ENCODE measurements at regions not wholly inside any gene's neighbourhood (a gene's known extent, or its start where the extent isn't known, plus 50 kb on each side); places are given as distances from the start of the nearest gene placed in this dataset.

DNA sequence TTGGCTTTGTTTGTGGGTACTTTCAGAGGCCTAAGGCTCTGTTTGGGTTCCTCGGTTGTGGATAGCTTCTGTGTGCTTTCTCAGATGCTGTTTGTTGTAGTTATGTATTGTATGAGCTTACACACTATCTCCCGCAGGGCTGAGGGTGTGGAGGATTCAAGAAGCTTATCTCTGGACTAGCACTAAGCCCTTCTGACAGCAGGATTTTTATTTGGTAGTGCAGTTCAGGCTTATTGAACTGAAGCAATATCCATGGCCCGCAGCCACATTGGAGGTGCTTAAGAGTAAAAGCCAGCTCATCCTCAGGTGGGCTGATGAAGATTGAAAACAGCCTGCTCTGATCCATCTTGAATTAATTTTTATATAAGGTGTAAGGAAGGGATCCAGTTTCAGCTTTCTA is 128.2 kb downstream of the RASGEF1B start:
- no peak for DNase-seq
- no peaks in the 10 kb centered on the region for H3K9me3 ChIP-seq
- TF ChIP-seq, protein P1, sequence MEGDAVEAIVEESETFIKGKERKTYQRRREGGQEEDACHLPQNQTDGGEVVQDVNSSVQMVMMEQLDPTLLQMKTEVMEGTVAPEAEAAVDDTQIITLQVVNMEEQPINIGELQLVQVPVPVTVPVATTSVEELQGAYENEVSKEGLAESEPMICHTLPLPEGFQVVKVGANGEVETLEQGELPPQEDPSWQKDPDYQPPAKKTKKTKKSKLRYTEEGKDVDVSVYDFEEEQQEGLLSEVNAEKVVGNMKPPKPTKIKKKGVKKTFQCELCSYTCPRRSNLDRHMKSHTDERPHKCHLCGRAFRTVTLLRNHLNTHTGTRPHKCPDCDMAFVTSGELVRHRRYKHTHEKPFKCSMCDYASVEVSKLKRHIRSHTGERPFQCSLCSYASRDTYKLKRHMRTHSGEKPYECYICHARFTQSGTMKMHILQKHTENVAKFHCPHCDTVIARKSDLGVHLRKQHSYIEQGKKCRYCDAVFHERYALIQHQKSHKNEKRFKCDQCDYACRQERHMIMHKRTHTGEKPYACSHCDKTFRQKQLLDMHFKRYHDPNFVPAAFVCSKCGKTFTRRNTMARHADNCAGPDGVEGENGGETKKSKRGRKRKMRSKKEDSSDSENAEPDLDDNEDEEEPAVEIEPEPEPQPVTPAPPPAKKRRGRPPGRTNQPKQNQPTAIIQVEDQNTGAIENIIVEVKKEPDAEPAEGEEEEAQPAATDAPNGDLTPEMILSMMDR (IDR thresholded peaks at IDR 0.05) = no peak
- H3K4me1 ChIP-seq = no peaks in the 10 kb centered on the region
- H3K27ac ChIP-seq = no peak overlapping the region
- no peaks in the 10 kb centered on the region for H3K27me3 ChIP-seq
- no peak for ATAC-seq
- intact Hi-C loops (cut with DNase I) = no loop called here
- H3K36me3 ChIP-seq = no peaks in the 10 kb centered on the region
- no peak overlapping the region for H3K4me3 ChIP-seq

DNA sequence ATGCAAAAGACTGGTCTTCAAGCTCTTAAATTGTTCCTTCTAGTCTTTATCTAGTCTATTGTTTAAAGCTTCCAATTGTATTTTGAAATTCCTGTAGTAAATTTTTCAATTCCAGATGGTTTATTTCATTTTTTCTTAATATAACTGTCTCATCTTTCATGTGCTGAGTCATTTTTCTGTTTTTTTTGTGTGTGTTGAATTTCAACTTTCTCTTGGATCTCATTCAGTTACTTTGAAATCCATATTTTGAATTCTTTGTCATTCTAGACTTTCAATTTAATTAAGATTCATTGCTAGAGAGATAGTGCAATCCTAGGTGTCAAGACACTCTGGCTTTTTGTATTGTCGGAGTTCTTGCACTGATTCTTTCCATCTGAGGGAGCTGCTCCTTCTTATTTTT is 128.0 kb upstream of the PRKG2 start:
- intact Hi-C loops (cut with DNase I) = no loop called here
- TF ChIP-seq, protein P1 (IDR thresholded peaks at IDR 0.05) = no peak

DNA sequence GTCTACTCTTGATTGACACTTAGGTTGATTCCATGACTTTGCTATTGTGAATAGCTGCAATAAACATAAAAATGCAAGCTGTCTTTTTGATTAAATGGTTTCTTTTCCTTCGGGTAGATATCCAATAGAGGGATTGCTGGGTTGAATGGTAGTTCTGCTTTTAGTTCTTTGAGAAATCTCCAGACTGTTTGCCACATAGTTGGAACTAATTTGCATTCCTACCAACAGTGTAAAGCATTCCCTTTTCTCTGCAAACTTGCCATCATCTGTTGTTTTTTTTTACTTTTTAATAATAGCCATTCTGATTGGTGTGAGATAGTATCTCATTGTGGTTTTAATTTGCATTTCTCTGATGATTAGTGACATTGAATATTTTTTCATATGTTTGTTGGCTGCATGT is 122.2 kb upstream of the PRKG2 start:
- ATAC-seq (no peak), DNase-seq (no peak)
- Histone ChIP-seq H3K9me3 (no peaks in the 10 kb centered on the region), H3K4me1 (no peaks in the 10 kb centered on the region), H3K4me3 (no peak overlapping the region), H3K27ac (no peak overlapping the region), H3K27me3 (no peaks in the 10 kb centered on the region), H3K36me3 (no peaks in the 10 kb centered on the region)
- TF ChIP-seq, protein P1 (IDR thresholded peaks at IDR 0.05) = no peak
- intact Hi-C loops (cut with DNase I) = no loop called here

More for the DNA sequence above, 128.0 kb upstream of the PRKG2 start:
- no peak overlapping the region for H3K27ac ChIP-seq
- no peaks in the 10 kb centered on the region for H3K4me1 ChIP-seq
- H3K27me3 ChIP-seq = no peaks in the 10 kb centered on the region
- no peaks in the 10 kb centered on the region for H3K9me3 ChIP-seq
- DNase-seq = no peak
- no peak for ATAC-seq
- no peak overlapping the region for H3K4me3 ChIP-seq
- H3K36me3 ChIP-seq = no peaks in the 10 kb centered on the region

DNA sequence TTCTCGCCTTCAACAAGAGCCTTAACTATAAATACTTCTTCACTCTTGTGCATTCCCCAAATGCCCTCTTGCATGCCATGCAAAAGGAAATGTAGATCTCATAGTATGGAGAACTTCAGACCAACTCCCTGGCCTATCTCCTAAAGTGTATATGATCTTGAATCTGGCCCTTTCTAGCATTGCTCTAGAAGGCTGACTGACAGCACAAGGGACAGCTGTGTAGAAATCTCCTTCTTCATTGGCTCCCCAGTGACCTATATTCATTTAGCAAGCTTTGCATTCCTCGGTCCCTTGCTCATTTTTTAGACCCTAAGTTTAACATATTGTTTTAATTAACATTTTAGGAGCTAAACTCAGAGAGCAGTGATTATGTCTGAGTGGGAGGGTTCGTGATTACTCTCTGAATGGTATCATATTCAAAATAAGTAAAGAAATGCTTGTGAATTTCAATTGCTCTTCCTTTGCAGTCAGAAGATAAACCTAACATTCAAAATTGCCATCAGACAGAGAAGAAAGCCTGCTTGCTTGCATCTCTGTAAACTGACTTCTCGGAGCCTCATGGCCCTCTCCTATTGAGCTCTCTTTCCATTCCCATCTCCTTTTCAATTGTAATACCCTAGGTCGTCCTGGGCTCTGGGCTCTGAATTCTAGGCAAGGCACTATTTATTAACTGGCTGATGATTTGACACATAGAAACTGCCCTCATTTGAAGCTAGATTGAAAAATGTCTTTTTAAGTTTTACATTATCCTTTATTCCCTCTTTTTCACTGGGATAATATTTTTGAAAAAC is 120.3 kb upstream of the PRKG2 start:
- ATAC-seq (no peak), DNase-seq (no peak)
- Histone ChIP-seq H3K27ac (no peak overlapping the region), H3K4me1 (no peaks in the 10 kb centered on the region), H3K36me3 (no peaks in the 10 kb centered on the region), H3K4me3 (no peak overlapping the region), H3K27me3 (no peaks in the 10 kb centered on the region), H3K9me3 (no peaks in the 10 kb centered on the region)
- TF ChIP-seq, protein P1 (IDR thresholded peaks at IDR 0.05) = no peak
- intact Hi-C loops (cut with DNase I) = no loop called here

DNA sequence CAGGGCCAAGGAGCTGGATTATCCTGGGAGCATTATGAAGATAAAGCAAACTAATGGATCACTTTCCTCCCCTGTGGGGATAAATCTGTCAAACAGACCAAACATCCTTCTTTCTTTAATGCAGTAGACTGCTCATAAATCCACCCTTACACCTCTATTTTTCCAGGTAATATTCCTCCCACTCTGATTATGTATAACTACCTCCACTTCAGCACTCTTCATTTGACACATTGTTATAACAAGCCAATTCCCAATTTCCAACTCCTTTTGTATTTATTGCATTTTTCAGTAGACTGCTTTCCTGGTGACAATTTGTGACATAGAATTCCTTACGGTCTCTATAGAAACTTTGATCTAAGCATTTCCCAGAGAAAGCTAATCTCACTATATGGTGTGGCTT is 115.0 kb upstream of the PRKG2 start:
- ATAC-seq = no peak
- intact Hi-C loops (cut with DNase I) = no loop called here
- H3K27me3 ChIP-seq = no peaks in the 10 kb centered on the region
- no peak for DNase-seq
- no peaks in the 10 kb centered on the region for H3K36me3 ChIP-seq
- H3K9me3 ChIP-seq = no peaks in the 10 kb centered on the region
- TF ChIP-seq, protein P1 (IDR thresholded peaks at IDR 0.05) = no peak
- H3K4me3 ChIP-seq = no peak overlapping the region
- H3K4me1 ChIP-seq = no peaks in the 10 kb centered on the region
- no peak overlapping the region for H3K27ac ChIP-seq

Measured in left lung (tissue), 4 donors.